HG03521 (cell line): ENCODE measurements at regions not wholly inside any gene's neighbourhood (a gene's known extent, or its start where the extent isn't known, plus 50 kb on each side); places are given as distances from the start of the nearest gene placed in this dataset.
"Not testable (repeated sequence)": the region's sequence is repeated elsewhere in the genome, so short reads cannot be mapped to it uniquely, and the experiment has no call there.

Experiments used
- ATAC-seq: cut with Tn5 transposase; IDR thresholded peaks from one replicate; pipeline ENCODE4 v1.9.1; 2021; ENCODE audit warnings: mild to moderate bottlenecking, moderate library complexity; ENCODE audit not compliant: unreplicated experiment

- no peak for ATAC-seq
Measured at GRCh38 chr1:213702703-213703102, 285.1 kb upstream of the PROX1 start.

GRCh38 chr1:213704941-213705340 lies 282.8 kb upstream of the PROX1 start:
- ATAC-seq, result no peak

GRCh38 chr1:213711833-213712490 lies 275.8 kb upstream of the PROX1 start:
- ATAC-seq, result not testable (repeated sequence)

GRCh38 chr1:213714645-213715044 lies 273.1 kb upstream of the PROX1 start:
- ATAC-seq, result no peak

GRCh38 chr1:213715182-213715581 lies 272.6 kb upstream of the PROX1 start:
- ATAC-seq, result no peak

- no peak for ATAC-seq
Measured at GRCh38 chr1:213719462-213719861, 268.3 kb upstream of the PROX1 start.

- no peak for ATAC-seq
Measured at GRCh38 chr1:213720032-213720431, 267.7 kb upstream of the PROX1 start.

GRCh38 chr1:213723187-213723586 lies 264.6 kb upstream of the PROX1 start:
- ATAC-seq, result no peak

- ATAC-seq, result no peak
Measured at GRCh38 chr1:213724640-213725536, 262.9 kb upstream of the PROX1 start.

GRCh38 chr1:213727853-213728592 lies 259.8 kb upstream of the PROX1 start:
- ATAC-seq, result no peak

- ATAC-seq, result no peak
Measured at GRCh38 chr1:213728593-213729536, 258.9 kb upstream of the PROX1 start.

GRCh38 chr1:213733705-213734104 lies 254.1 kb upstream of the PROX1 start:
- ATAC-seq, result no peak

GRCh38 chr1:213737398-213738035 lies 250.3 kb upstream of the PROX1 start:
- no peak for ATAC-seq

GRCh38 chr1:213738658-213739057 lies 249.1 kb upstream of the PROX1 start:
- no peak for ATAC-seq

- no peak for ATAC-seq
Measured at GRCh38 chr1:213742992-213743391, 244.8 kb upstream of the PROX1 start.

GRCh38 chr1:213744780-213745179 lies 243.0 kb upstream of the PROX1 start:
- ATAC-seq, result no peak

- ATAC-seq, result no peak
Measured at GRCh38 chr1:213745451-213745850, 242.3 kb upstream of the PROX1 start.

- no peak for ATAC-seq
Measured at GRCh38 chr1:213749558-213749957, 238.2 kb upstream of the PROX1 start.

GRCh38 chr1:213750231-213751063 lies 237.3 kb upstream of the PROX1 start:
- ATAC-seq, result no peak
